ENCODE measurements at regions not wholly inside any gene's neighbourhood (a gene's known extent, or its start where the extent isn't known, plus 50 kb on each side); places are given as distances from the start of the nearest gene placed in this dataset.

- Histone ChIP-seq H3K27ac (no peak overlapping the region), H3K4me3 (no peak overlapping the region), H3K4me1 (no peaks in the 10 kb centered on the region), H3K27me3 (no peaks in the 10 kb centered on the region), H3K9me3 (no peaks in the 10 kb centered on the region), H3K36me3 (no peaks in the 10 kb centered on the region)
- DNase-seq, result no peak
- intact Hi-C loops (cut with DNase I), result no loop called here
- ATAC-seq, result no peak
- TF ChIP-seq CTCF (IDR thresholded peaks at IDR 0.05), result no peak
Observed at GRCh38 chr6:97460394-97461080, 177.5 kb upstream of the MMS22L start.

- Histone ChIP-seq H3K4me3 (no peak overlapping the region), H3K9me3 (no peaks in the 10 kb centered on the region), H3K27me3 (no peaks in the 10 kb centered on the region), H3K27ac (no peak overlapping the region), H3K36me3 (no peaks in the 10 kb centered on the region), H3K4me1 (no peaks in the 10 kb centered on the region)
- intact Hi-C loops (cut with DNase I), result no loop called here
- DNase-seq (no peak), ATAC-seq (no peak)
- no peak for TF ChIP-seq CTCF (IDR thresholded peaks at IDR 0.05)
Observed at GRCh38 chr6:97461218-97461617, 178.2 kb upstream of the MMS22L start.

- TF ChIP-seq CTCF (IDR thresholded peaks at IDR 0.05), result no peak
Observed at GRCh38 chr6:97462031-97462430, 179.0 kb upstream of the MMS22L start.

GRCh38 chr6:97462938-97463598 lies 180.1 kb upstream of the MMS22L start:
- Histone ChIP-seq H3K36me3 (no peaks in the 10 kb centered on the region), H3K4me3 (no peak overlapping the region), H3K4me1 (no peaks in the 10 kb centered on the region), H3K9me3 (no peaks in the 10 kb centered on the region), H3K27ac (no peak overlapping the region), H3K27me3 (no peaks in the 10 kb centered on the region)
- intact Hi-C loops (cut with DNase I), result no loop called here
- ATAC-seq (no peak), DNase-seq (no peak)
- no peak for TF ChIP-seq CTCF (IDR thresholded peaks at IDR 0.05)

More at GRCh38 chr6:97462031-97462430, 179.0 kb upstream of the MMS22L start:
- no peak for DNase-seq
- Histone ChIP-seq H3K36me3 (no peaks in the 10 kb centered on the region), H3K4me1 (no peaks in the 10 kb centered on the region), H3K27me3 (no peaks in the 10 kb centered on the region), H3K4me3 (no peak overlapping the region), H3K27ac (no peak overlapping the region), H3K9me3 (no peaks in the 10 kb centered on the region)
- intact Hi-C loops (cut with DNase I), result no loop called here
- no peak for ATAC-seq

GRCh38 chr6:97465877-97466561 lies 183.0 kb upstream of the MMS22L start:
- DNase-seq (no peak), ATAC-seq (no peak)
- H3K4me1 ChIP-seq, result no peaks in the 10 kb centered on the region
- no peak overlapping the region for H3K4me3 ChIP-seq
- no peak overlapping the region for H3K27ac ChIP-seq
- no peaks in the 10 kb centered on the region for H3K36me3 ChIP-seq
- H3K27me3 ChIP-seq, result no peaks in the 10 kb centered on the region
- TF ChIP-seq CTCF (IDR thresholded peaks at IDR 0.05), result no peak
- intact Hi-C loops (cut with DNase I), result no loop called here
- no peaks in the 10 kb centered on the region for H3K9me3 ChIP-seq

Measured in left lung (tissue), 4 donors.